Astrocyte (in vitro differentiated cells and primary cell): ENCODE measurements at regions not wholly inside any gene's neighbourhood (a gene's known extent, or its start where the extent isn't known, plus 50 kb on each side); places are given as distances from the start of the nearest gene placed in this dataset.

ENCODE experiments used
- DNase-seq: peaks from one replicate; pipeline ENCODE4 v3.0.0-alpha.2; 2010; ENCODE audit warnings: low read depth
- FAIRE-seq: peaks from 2 replicates; lab custom pipeline; 2011; peaks lifted over from hg19 to GRCh38; lab: Jason Lieb, UNC
- H2AFZ ChIP-seq: 2 replicates; pipeline ENCODE4 v1.6.0; 2012; ENCODE audit warnings: low read depth, low read length, inconsistent platforms
- H3K27ac ChIP-seq: 2 replicates; pipeline ENCODE4 v1.5.1; 2011; ENCODE audit warnings: low read depth, low read length, inconsistent platforms
- H3K27me3 ChIP-seq: 2 replicates; pipeline ENCODE4 v1.6.0; 2011; ENCODE audit warnings: low read length, inconsistent platforms; ENCODE audit not compliant: insufficient read depth
- H3K36me3 ChIP-seq: 2 replicates; pipeline ENCODE4 v1.5.1; 2011; ENCODE audit warnings: low read length, inconsistent platforms; ENCODE audit not compliant: insufficient read depth
- H3K4me1 ChIP-seq: 2 replicates; pipeline ENCODE4 v1.5.1; 2011; ENCODE audit warnings: low read length, inconsistent platforms; ENCODE audit not compliant: insufficient read depth
- H3K4me2 ChIP-seq: 2 replicates; pipeline ENCODE4 v1.6.0; 2012; ENCODE audit warnings: low read length, inconsistent platforms
- H3K4me3 ChIP-seq: 2 replicates; pipeline ENCODE4 v1.5.1; 2011; ENCODE audit warnings: low read depth, mild to moderate bottlenecking, low read length, inconsistent platforms; ENCODE audit not compliant: insufficient read depth
- H3K79me2 ChIP-seq: 2 replicates; pipeline ENCODE4 v1.6.0; 2012; ENCODE audit warnings: mild to moderate bottlenecking, low read length, inconsistent platforms; ENCODE audit not compliant: insufficient read depth
- H3K9ac ChIP-seq: 2 replicates; pipeline ENCODE4 v1.6.0; 2012; ENCODE audit warnings: mild to moderate bottlenecking, low read length, inconsistent platforms
- H3K9me3 ChIP-seq: 2 replicates; pipeline ENCODE4 v1.5.1; 2012; ENCODE audit warnings: low read depth, mild to moderate bottlenecking, low read length, inconsistent platforms; ENCODE audit not compliant: insufficient read depth
- H4K20me1 ChIP-seq: 2 replicates; pipeline ENCODE4 v1.6.0; 2012; ENCODE audit warnings: low read length, inconsistent platforms; ENCODE audit not compliant: insufficient read depth
- H3K27ac Mint-ChIP-seq: one replicate; pipeline ENCODE4 v1.8.0; 2021; ENCODE audit warnings: mild to moderate bottlenecking, mixed read lengths; ENCODE audit not compliant: unreplicated experiment
- H3K27me3 Mint-ChIP-seq: one replicate; pipeline ENCODE4 v1.8.0; 2021; ENCODE audit warnings: low read depth, mixed read lengths; ENCODE audit not compliant: unreplicated experiment
- H3K36me3 Mint-ChIP-seq: one replicate; pipeline ENCODE4 v1.8.0; 2021; ENCODE audit warnings: low read depth, mixed read lengths; ENCODE audit not compliant: unreplicated experiment
- H3K4me1 Mint-ChIP-seq: one replicate; pipeline ENCODE4 v1.8.0; 2021; ENCODE audit warnings: low read depth, mixed read lengths; ENCODE audit not compliant: unreplicated experiment
- H3K4me3 Mint-ChIP-seq: one replicate; pipeline ENCODE4 v1.8.0; 2021; ENCODE audit warnings: mild to moderate bottlenecking, moderate library complexity, mixed read lengths; ENCODE audit not compliant: unreplicated experiment
- H3K9me3 Mint-ChIP-seq: one replicate; pipeline ENCODE4 v1.8.0; 2021; ENCODE audit warnings: mild to moderate bottlenecking, mixed read lengths; ENCODE audit not compliant: unreplicated experiment
- CTCF ChIP-seq: IDR thresholded peaks from 2 replicates; pipeline ENCODE4 v1.5.1; 2011; ENCODE audit warnings: low read depth, mild to moderate bottlenecking, inconsistent platforms, low read length, moderate library complexity; ENCODE audit not compliant: insufficient read depth
- EZH2 ChIP-seq: IDR thresholded peaks from 2 replicates; pipeline ENCODE4 v1.6.1; 2012; ENCODE audit warnings: mild to moderate bottlenecking, low read length, inconsistent platforms; ENCODE audit not compliant: insufficient read depth

- Histone ChIP-seq H3K4me1 (peaks cover 8% of the 10 kb centered on the region), H3K4me3 (no peak overlapping the region), H3K27ac (no peak overlapping the region), H4K20me1 (peaks cover 47% of the 10 kb centered on the region), H3K4me2 (no peak overlapping the region), H2AFZ (no peak overlapping the region), H3K36me3 (no peaks in the 10 kb centered on the region), H3K27me3 (no peaks in the 10 kb centered on the region), H3K79me2 (peaks cover 44% of the 10 kb centered on the region), H3K9me3 (no peaks in the 10 kb centered on the region), H3K9ac (no peak overlapping the region)
- Mint-ChIP-seq H3K27ac (no peak overlapping the region), H3K4me1 (peaks cover 6% of the 10 kb centered on the region), H3K4me3 (peak overlapping the region; percentile 48), H3K9me3 (peaks cover 13% of the 10 kb centered on the region), H3K27me3 (no peaks in the 10 kb centered on the region), H3K36me3 (peaks cover 3% of the 10 kb centered on the region)
- no peak for DNase-seq
- TF ChIP-seq EZH2 = no peak
- no peak for TF ChIP-seq CTCF
- FAIRE-seq = no peak
These were observed 202.4 kb downstream of the SEC14L1 start for GRCh38 chr17:77343031-77343800.

GRCh38 chr17:77344038-77344437, 203.3 kb downstream of the SEC14L1 start:
- Histone ChIP-seq H3K27ac (no peak overlapping the region), H3K4me1 (peaks cover 8% of the 10 kb centered on the region), H3K4me3 (no peak overlapping the region), H3K9me3 (no peaks in the 10 kb centered on the region), H3K4me2 (no peak overlapping the region), H2AFZ (no peak overlapping the region), H3K27me3 (no peaks in the 10 kb centered on the region), H3K36me3 (no peaks in the 10 kb centered on the region), H3K9ac (no peak overlapping the region), H4K20me1 (peaks cover 47% of the 10 kb centered on the region), H3K79me2 (peaks cover 51% of the 10 kb centered on the region)
- Mint-ChIP-seq H3K27ac (no peak overlapping the region), H3K9me3 (peaks cover 13% of the 10 kb centered on the region), H3K36me3 (peaks cover 3% of the 10 kb centered on the region), H3K4me1 (peaks cover 6% of the 10 kb centered on the region), H3K4me3 (no peak overlapping the region), H3K27me3 (no peaks in the 10 kb centered on the region)
- TF ChIP-seq EZH2 (no peak), CTCF (no peak)
- FAIRE-seq (no peak), DNase-seq (no peak)
